Endometrium (tissue), 2 donors: ENCODE measurements at regions not wholly inside any gene's neighbourhood (a gene's known extent, or its start where the extent isn't known, plus 50 kb on each side); places are given as distances from the start of the nearest gene placed in this dataset.

Source experiments
- FAIRE-seq: peaks from 2 replicates; lab custom pipeline; 2012; peaks lifted over from hg19 to GRCh38; lab: Jason Lieb, UNC
- donor health status: control.
- donor health status: control.

- no peak for FAIRE-seq
Measured at GRCh38 chr6:113292646-113293422, 564.3 kb upstream of the MARCKS start.

- no peak for FAIRE-seq
Measured at GRCh38 chr6:113293423-113293740, 563.8 kb upstream of the MARCKS start.

- no peak for FAIRE-seq
Measured at GRCh38 chr6:113299531-113299930, 557.6 kb upstream of the MARCKS start.

- no peak for FAIRE-seq
Measured at GRCh38 chr6:113301651-113302050, 555.5 kb upstream of the MARCKS start.

- FAIRE-seq = no peak
Measured at GRCh38 chr6:113304116-113304515, 553.0 kb upstream of the MARCKS start.

- FAIRE-seq = no peak
Measured at GRCh38 chr6:113306552-113307145, 550.5 kb upstream of the MARCKS start.

GRCh38 chr6:113308266-113308665 lies 548.9 kb upstream of the MARCKS start:
- FAIRE-seq = no peak

GRCh38 chr6:113313841-113314240 lies 543.3 kb upstream of the MARCKS start:
- FAIRE-seq = no peak

- FAIRE-seq = no peak
Measured at GRCh38 chr6:113315165-113315564, 542.0 kb upstream of the MARCKS start.

- FAIRE-seq = no peak
Measured at GRCh38 chr6:113315879-113316278, 541.3 kb upstream of the MARCKS start.

- no peak for FAIRE-seq
Measured at GRCh38 chr6:113317442-113317841, 539.7 kb upstream of the MARCKS start.

GRCh38 chr6:113317891-113318574 lies 539.1 kb upstream of the MARCKS start:
- FAIRE-seq = no peak

- FAIRE-seq = no peak
Measured at GRCh38 chr6:113318575-113318917, 538.6 kb upstream of the MARCKS start.

- no peak for FAIRE-seq
Measured at GRCh38 chr6:113320653-113321052, 536.5 kb upstream of the MARCKS start.

- FAIRE-seq = no peak
Measured at GRCh38 chr6:113326781-113327180, 530.4 kb upstream of the MARCKS start.

- FAIRE-seq = no peak
Measured at GRCh38 chr6:113328886-113329381, 528.2 kb upstream of the MARCKS start.

GRCh38 chr6:113329942-113330635 lies 527.1 kb upstream of the MARCKS start:
- no peak for FAIRE-seq

- FAIRE-seq = no peak
Measured at GRCh38 chr6:113330636-113330946, 526.6 kb upstream of the MARCKS start.

GRCh38 chr6:113331021-113331420 lies 526.1 kb upstream of the MARCKS start:
- no peak for FAIRE-seq

GRCh38 chr6:113338644-113339043 lies 518.5 kb upstream of the MARCKS start:
- FAIRE-seq = no peak

- FAIRE-seq = no peak
Measured at GRCh38 chr6:113339209-113339608, 517.9 kb upstream of the MARCKS start.

- FAIRE-seq = no peak
Measured at GRCh38 chr6:113340371-113340770, 516.8 kb upstream of the MARCKS start.

- FAIRE-seq = no peak
Measured at GRCh38 chr6:113343940-113344339, 513.2 kb upstream of the MARCKS start.
